KMS-11 (cell line): ENCODE measurements at regions not wholly inside any gene's neighbourhood (a gene's known extent, or its start where the extent isn't known, plus 50 kb on each side); places are given as distances from the start of the nearest gene placed in this dataset.

ENCODE experiments used
- H2AFZ ChIP-seq: fragments of 200-600 bp; sonication (generic); 2 replicates; pipeline ENCODE4 v1.6.1; 2016; ENCODE audit warnings: antibody characterized with exemption, mixed run types, low read depth
- H3K27ac ChIP-seq: fragments of 200-600 bp; sonication (generic); 2 replicates; pipeline ENCODE4 v1.6.1; 2016; ENCODE audit warnings: mild to moderate bottlenecking, mixed run types
- H3K27me3 ChIP-seq: fragments of 200-600 bp; sonication (generic); 2 replicates; pipeline ENCODE4 v1.6.1; 2017; ENCODE audit warnings: mild to moderate bottlenecking, low read depth, mixed run types, moderate library complexity; ENCODE audit not compliant: insufficient read depth
- H3K36me3 ChIP-seq: fragments of 200-600 bp; sonication (generic); 2 replicates; pipeline ENCODE4 v1.6.1; 2017; ENCODE audit warnings: mild to moderate bottlenecking, mixed run types; ENCODE audit not compliant: insufficient read depth
- H3K4me1 ChIP-seq: fragments of 200-600 bp; sonication (generic); 2 replicates; pipeline ENCODE4 v1.6.1; 2016; ENCODE audit warnings: mild to moderate bottlenecking, low read depth, mixed run types; ENCODE audit not compliant: poor library complexity, severe bottlenecking
- H3K4me2 ChIP-seq: fragments of 200-600 bp; sonication (generic); 2 replicates; pipeline ENCODE4 v1.7.0; 2016; ENCODE audit warnings: mild to moderate bottlenecking, mixed run types
- H3K4me3 ChIP-seq: fragments of 200-600 bp; sonication (generic); IDR thresholded peaks from 2 replicates; pipeline ENCODE4 v1.6.1; 2017; ENCODE audit warnings: low read depth, low read length, mixed read lengths; ENCODE audit not compliant: insufficient read depth
- H3K79me2 ChIP-seq: fragments of 200-600 bp; sonication (generic); 2 replicates; pipeline ENCODE4 v1.6.1; 2016; ENCODE audit warnings: low read depth, mixed run types; ENCODE audit not compliant: insufficient read depth
- H3K9ac ChIP-seq: fragments of 200-600 bp; sonication (generic); 2 replicates; pipeline ENCODE4 v1.6.1; 2016; ENCODE audit warnings: mild to moderate bottlenecking, mixed run types
- H4K20me1 ChIP-seq: fragments of 200-600 bp; sonication (generic); 2 replicates; pipeline ENCODE4 v1.6.1; 2016; ENCODE audit warnings: mild to moderate bottlenecking, mixed run types; ENCODE audit not compliant: insufficient read depth
- TF ChIP-seq, protein P1 (sequence below): fragments of 200-600 bp; sonication (generic); conservative IDR thresholded peaks from 2 replicates; pipeline ENCODE4 v1.6.1; 2017; ENCODE audit warnings: low read depth, mild to moderate bottlenecking, antibody characterized with exemption, low read length, moderate library complexity, mixed read lengths

- Histone ChIP-seq H3K4me3 (no peak overlapping the region), H4K20me1 (no peaks in the 10 kb centered on the region), H3K79me2 (no peaks in the 10 kb centered on the region), H3K36me3 (no peaks in the 10 kb centered on the region), H3K4me2 (no peak overlapping the region), H3K9ac (no peak overlapping the region), H2AFZ (no peak overlapping the region), H3K27me3 (no peaks in the 10 kb centered on the region), H3K4me1 (no peaks in the 10 kb centered on the region), H3K27ac (no peak overlapping the region)
- TF ChIP-seq, protein P1, sequence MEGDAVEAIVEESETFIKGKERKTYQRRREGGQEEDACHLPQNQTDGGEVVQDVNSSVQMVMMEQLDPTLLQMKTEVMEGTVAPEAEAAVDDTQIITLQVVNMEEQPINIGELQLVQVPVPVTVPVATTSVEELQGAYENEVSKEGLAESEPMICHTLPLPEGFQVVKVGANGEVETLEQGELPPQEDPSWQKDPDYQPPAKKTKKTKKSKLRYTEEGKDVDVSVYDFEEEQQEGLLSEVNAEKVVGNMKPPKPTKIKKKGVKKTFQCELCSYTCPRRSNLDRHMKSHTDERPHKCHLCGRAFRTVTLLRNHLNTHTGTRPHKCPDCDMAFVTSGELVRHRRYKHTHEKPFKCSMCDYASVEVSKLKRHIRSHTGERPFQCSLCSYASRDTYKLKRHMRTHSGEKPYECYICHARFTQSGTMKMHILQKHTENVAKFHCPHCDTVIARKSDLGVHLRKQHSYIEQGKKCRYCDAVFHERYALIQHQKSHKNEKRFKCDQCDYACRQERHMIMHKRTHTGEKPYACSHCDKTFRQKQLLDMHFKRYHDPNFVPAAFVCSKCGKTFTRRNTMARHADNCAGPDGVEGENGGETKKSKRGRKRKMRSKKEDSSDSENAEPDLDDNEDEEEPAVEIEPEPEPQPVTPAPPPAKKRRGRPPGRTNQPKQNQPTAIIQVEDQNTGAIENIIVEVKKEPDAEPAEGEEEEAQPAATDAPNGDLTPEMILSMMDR, result no peak
Measured at GRCh38 chrX:134747006-134747405, 50.0 kb downstream of the PABIR2 start.

- no peak overlapping the region for H2AFZ ChIP-seq
- TF ChIP-seq, protein P1, result no peak
Measured at GRCh38 chrX:134746410-134746785, 50.6 kb downstream of the PABIR2 start.

DNA sequence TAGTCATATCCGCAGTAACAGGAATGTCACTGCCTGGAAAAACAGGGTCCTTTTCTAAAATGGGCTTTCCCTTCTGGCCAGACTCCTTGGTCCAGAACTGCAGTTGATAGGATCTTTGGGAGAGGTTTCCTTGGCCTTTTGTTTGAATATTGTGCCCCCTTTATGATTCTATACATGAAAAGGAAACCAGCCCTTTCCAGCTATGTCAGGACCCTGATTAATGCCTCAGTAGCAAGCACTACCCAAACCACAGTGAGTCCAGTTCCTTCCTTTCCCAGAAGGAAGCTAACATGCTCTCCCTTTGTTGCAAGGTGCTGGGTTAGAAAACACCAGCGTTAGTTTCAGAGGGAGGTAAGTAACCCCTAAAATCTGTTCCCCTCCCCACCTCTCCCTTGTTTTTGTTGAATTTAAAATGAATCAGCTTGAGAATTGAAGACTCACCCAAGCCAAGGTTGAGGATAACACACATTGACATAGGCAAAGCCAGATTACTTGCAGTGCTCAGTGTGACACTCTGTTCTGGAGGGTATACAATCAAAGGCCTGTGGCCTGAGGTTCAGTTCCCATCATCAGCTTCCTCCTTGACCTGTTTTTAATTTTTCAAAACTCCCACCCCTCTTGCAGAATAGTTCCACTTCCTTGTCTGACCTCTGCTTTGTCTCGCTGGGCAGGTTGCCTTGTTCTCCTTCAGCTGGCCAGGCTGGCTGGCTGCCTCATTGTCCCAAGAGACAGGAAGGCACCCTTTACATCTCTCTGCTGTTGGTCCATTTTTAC lies 51.2 kb downstream of the PABIR2 start:
- no peak overlapping the region for H3K4me2 ChIP-seq
- no peak overlapping the region for H2AFZ ChIP-seq
- H3K4me3 ChIP-seq, result no peak overlapping the region
- TF ChIP-seq, protein P1, result no peak
- H3K27ac ChIP-seq, result no peak overlapping the region
- H3K27me3 ChIP-seq, result no peaks in the 10 kb centered on the region
- H4K20me1 ChIP-seq, result no peaks in the 10 kb centered on the region
- no peaks in the 10 kb centered on the region for H3K4me1 ChIP-seq
- no peaks in the 10 kb centered on the region for H3K79me2 ChIP-seq
- no peaks in the 10 kb centered on the region for H3K36me3 ChIP-seq
- H3K9ac ChIP-seq, result no peak overlapping the region

More at GRCh38 chrX:134746410-134746785, 50.6 kb downstream of the PABIR2 start:
- H3K36me3 ChIP-seq, result no peaks in the 10 kb centered on the region
- no peaks in the 10 kb centered on the region for H3K27me3 ChIP-seq
- no peak overlapping the region for H3K27ac ChIP-seq
- no peaks in the 10 kb centered on the region for H3K4me1 ChIP-seq
- no peak overlapping the region for H3K4me3 ChIP-seq
- H3K9ac ChIP-seq, result no peak overlapping the region
- H4K20me1 ChIP-seq, result no peaks in the 10 kb centered on the region
- no peak overlapping the region for H3K4me2 ChIP-seq
- no peaks in the 10 kb centered on the region for H3K79me2 ChIP-seq

GRCh38 chrX:134743091-134743490 lies 53.9 kb downstream of the PABIR2 start:
- no peak overlapping the region for H2AFZ ChIP-seq
- no peaks in the 10 kb centered on the region for H3K79me2 ChIP-seq
- H3K27ac ChIP-seq, result no peak overlapping the region
- H3K4me1 ChIP-seq, result no peaks in the 10 kb centered on the region
- H3K4me3 ChIP-seq, result no peak overlapping the region
- TF ChIP-seq, protein P1, result no peak
- H3K4me2 ChIP-seq, result no peak overlapping the region
- H4K20me1 ChIP-seq, result no peaks in the 10 kb centered on the region
- no peaks in the 10 kb centered on the region for H3K36me3 ChIP-seq
- no peaks in the 10 kb centered on the region for H3K27me3 ChIP-seq
- no peak overlapping the region for H3K9ac ChIP-seq
